AG20443 (cell line): ENCODE measurements at regions not wholly inside any gene's neighbourhood (a gene's known extent, or its start where the extent isn't known, plus 50 kb on each side); places are given as distances from the start of the nearest gene placed in this dataset.
"Not testable (repeated sequence)": the region's sequence is repeated elsewhere in the genome, so short reads cannot be mapped to it uniquely, and the experiment has no call there.

Experiments
- DNase-seq: peaks from one replicate; pipeline ENCODE4 v3.0.0; 2012; ENCODE audit warnings: low spot score, mixed read lengths

GRCh38 chr13:44307255-44307654 lies 66.4 kb upstream of the SERP2 start:
- DNase-seq = no peak

GRCh38 chr13:44307844-44308243 lies 65.8 kb upstream of the SERP2 start:
- no peak for DNase-seq

- no peak for DNase-seq
These were observed 65.3 kb upstream of the SERP2 start for GRCh38 chr13:44308352-44308751.

- no peak for DNase-seq
These were observed 63.5 kb upstream of the SERP2 start for GRCh38 chr13:44309794-44310757.

- DNase-seq = no peak
These were observed 62.4 kb upstream of the SERP2 start for GRCh38 chr13:44311011-44311780.

- DNase-seq = no peak
These were observed 61.5 kb upstream of the SERP2 start for GRCh38 chr13:44312131-44312530.

GRCh38 chr13:44312834-44313551 lies 60.6 kb upstream of the SERP2 start:
- peak; percentile 41 for DNase-seq

GRCh38 chr13:44313674-44314073 lies 60.0 kb upstream of the SERP2 start:
- peak; percentile 58 for DNase-seq

GRCh38 chr13:44314160-44314559 lies 59.5 kb upstream of the SERP2 start:
- not testable (repeated sequence) for DNase-seq

GRCh38 chr13:44317752-44318151 lies 55.9 kb upstream of the SERP2 start:
- DNase-seq = no peak

GRCh38 chr13:44318161-44318560 lies 55.5 kb upstream of the SERP2 start:
- DNase-seq = peak; percentile 41

GRCh38 chr13:44320611-44321010 lies 53.0 kb upstream of the SERP2 start:
- no peak for DNase-seq

- DNase-seq = no peak
These were observed 51.7 kb upstream of the SERP2 start for GRCh38 chr13:44321961-44322360.

GRCh38 chr13:44322928-44323327 lies 50.7 kb upstream of the SERP2 start:
- no peak for DNase-seq

GRCh38 chr13:44323754-44324153 lies 49.9 kb upstream of the SERP2 start:
- no peak for DNase-seq
